ENCODE measurements at regions not wholly inside any gene's neighbourhood (a gene's known extent, or its start where the extent isn't known, plus 50 kb on each side); places are given as distances from the start of the nearest gene placed in this dataset.

- no peak overlapping the region for H3K27ac ChIP-seq
- no peak for TF ChIP-seq CTCF (conservative IDR thresholded peaks at IDR 0.05)
Observed at GRCh38 chr17:28247671-28248555, 71.1 kb upstream of the TMEM97 start.

- H3K27ac ChIP-seq: 0 out of 2 replicates have a peak overlapping the region, but pooled peaks have one; percentile 7
- TF ChIP-seq CTCF (conservative IDR thresholded peaks at IDR 0.05): no peak
Observed at GRCh38 chr17:28249706-28250105, 69.3 kb upstream of the TMEM97 start.

GRCh38 chr17:28252436-28252835 lies 66.6 kb upstream of the TMEM97 start:
- TF ChIP-seq CTCF (conservative IDR thresholded peaks at IDR 0.05): no peak
- H3K27ac ChIP-seq: no peak overlapping the region

- TF ChIP-seq CTCF (conservative IDR thresholded peaks at IDR 0.05): no peak
- H3K27ac ChIP-seq: no peak overlapping the region
Observed at GRCh38 chr17:28253663-28254062, 65.3 kb upstream of the TMEM97 start.

- no peak for TF ChIP-seq CTCF (conservative IDR thresholded peaks at IDR 0.05)
- no peak overlapping the region for H3K27ac ChIP-seq
Observed at GRCh38 chr17:28255616-28256015, 63.4 kb upstream of the TMEM97 start.

- TF ChIP-seq CTCF (conservative IDR thresholded peaks at IDR 0.05): no peak
- no peak overlapping the region for H3K27ac ChIP-seq
Observed at GRCh38 chr17:28256370-28256769, 62.6 kb upstream of the TMEM97 start.

GRCh38 chr17:28256881-28257280 lies 62.1 kb upstream of the TMEM97 start:
- H3K27ac ChIP-seq: no peak overlapping the region
- no peak for TF ChIP-seq CTCF (conservative IDR thresholded peaks at IDR 0.05)
